ENCODE measurements at regions not wholly inside any gene's neighbourhood (a gene's known extent, or its start where the extent isn't known, plus 50 kb on each side); places are given as distances from the start of the nearest gene placed in this dataset.

DNA sequence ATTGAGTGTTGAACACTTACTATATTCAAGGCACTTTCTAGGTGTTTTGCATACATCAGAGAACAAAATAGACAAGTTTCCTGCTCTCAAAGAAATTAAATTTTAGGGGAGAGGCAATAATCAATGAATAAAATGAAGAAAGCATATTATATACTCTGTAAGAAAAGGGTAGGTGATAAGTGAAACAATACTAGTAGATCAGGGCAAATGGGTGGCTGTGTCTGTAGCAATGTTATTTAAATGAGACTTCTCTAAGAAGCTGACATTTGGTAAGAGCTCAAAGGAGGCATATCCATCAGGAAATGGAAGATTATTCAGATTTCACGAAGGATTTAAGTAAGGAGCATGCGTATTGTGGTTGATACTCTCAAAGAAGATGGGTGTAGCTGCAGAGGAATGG, 1291.6 kb downstream of the NSUN3 start:
- Histone ChIP-seq H3K36me3 (ENCODE audit: control insufficient read depth in 4 of 4, insufficient read depth in 4 of 4, low read length in 4 of 4) (no peaks in the 10 kb centered on the region), H3K27me3 (ENCODE audit: control insufficient read depth in 3 of 3, insufficient read depth in 3 of 3, low read length in 2 of 3) (no peaks in the 10 kb centered on the region), H3K4me1 (ENCODE audit: control insufficient read depth in 5 of 5, insufficient read depth in 5 of 5, low read length in 5 of 5) (peaks cover 0 to 3% (median 0%) of the 10 kb centered on the region in 5 donors), H3K9ac (ENCODE audit: insufficient read depth in 1 of 2, low read length in 2 of 2) (no peak overlapping the region), H3K9me3 (ENCODE audit: control insufficient read depth in 4 of 4, insufficient read depth in 3 of 4, low read length in 3 of 4) (peaks cover 0 to 2% (median 0%) of the 10 kb centered on the region in 4 donors), H3K4me3 (no peak overlapping the region), H3K27ac (ENCODE audit: low read depth in 1 of 2, low read length in 1 of 2) (no peak overlapping the region)
- 71 to 80% methylated on average over 2 of the region's 2 CpGs for WGBS, 2 donors
- ATAC-seq (ENCODE audit: insufficient read depth, low FRiP score) (no peak), DNase-seq (no peak)
- TF ChIP-seq, protein P1, sequence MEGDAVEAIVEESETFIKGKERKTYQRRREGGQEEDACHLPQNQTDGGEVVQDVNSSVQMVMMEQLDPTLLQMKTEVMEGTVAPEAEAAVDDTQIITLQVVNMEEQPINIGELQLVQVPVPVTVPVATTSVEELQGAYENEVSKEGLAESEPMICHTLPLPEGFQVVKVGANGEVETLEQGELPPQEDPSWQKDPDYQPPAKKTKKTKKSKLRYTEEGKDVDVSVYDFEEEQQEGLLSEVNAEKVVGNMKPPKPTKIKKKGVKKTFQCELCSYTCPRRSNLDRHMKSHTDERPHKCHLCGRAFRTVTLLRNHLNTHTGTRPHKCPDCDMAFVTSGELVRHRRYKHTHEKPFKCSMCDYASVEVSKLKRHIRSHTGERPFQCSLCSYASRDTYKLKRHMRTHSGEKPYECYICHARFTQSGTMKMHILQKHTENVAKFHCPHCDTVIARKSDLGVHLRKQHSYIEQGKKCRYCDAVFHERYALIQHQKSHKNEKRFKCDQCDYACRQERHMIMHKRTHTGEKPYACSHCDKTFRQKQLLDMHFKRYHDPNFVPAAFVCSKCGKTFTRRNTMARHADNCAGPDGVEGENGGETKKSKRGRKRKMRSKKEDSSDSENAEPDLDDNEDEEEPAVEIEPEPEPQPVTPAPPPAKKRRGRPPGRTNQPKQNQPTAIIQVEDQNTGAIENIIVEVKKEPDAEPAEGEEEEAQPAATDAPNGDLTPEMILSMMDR (IDR thresholded peaks at IDR 0.05; ENCODE audit: control extremely low read depth, extremely low read depth) = no peak

DNA sequence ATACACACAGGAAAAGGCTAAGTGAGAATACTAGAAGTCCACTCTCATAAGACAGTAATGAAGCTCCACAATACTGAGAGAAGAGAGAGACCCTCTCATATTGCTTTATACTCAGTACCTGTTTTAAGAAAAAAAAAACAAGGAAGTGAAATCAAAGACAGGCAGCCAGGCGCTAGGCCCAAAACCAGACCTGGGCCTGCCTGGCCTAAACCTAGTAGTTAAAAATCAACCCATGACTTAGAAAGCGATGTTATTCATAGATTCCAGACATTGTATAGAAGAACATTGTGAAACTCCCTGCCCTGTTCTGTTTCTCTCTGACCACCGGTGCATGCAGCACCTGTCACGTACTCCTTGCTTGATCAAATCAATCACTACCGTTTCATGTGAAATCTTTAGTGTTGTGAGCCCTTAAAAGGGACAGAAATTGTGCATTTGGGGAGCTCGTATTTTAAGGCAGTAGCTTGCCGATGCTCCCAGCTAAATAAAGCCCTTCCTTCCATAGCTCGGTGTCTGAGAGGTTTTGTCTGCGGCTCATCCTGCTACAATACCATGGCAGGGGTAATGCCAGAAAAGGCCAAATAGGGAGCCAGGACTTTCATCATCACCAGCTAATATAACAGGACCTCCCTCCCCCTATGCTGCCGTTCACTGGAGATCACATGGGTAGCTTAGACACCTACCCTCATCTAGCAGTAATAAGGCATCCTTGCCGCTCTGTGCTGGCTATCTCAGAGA, 1294.1 kb downstream of the NSUN3 start:
- Histone ChIP-seq H3K9ac (ENCODE audit: insufficient read depth in 1 of 2, low read length in 2 of 2) (no peak overlapping the region), H3K4me3 (no peak overlapping the region), H3K36me3 (ENCODE audit: control insufficient read depth in 4 of 4, insufficient read depth in 4 of 4, low read length in 4 of 4) (no peaks in the 10 kb centered on the region), H3K27ac (ENCODE audit: low read depth in 1 of 2, low read length in 1 of 2) (no peak overlapping the region), H3K4me1 (ENCODE audit: control insufficient read depth in 5 of 5, insufficient read depth in 5 of 5, low read length in 5 of 5) (no peaks in the 10 kb centered on the region), H3K9me3 (ENCODE audit: control insufficient read depth in 4 of 4, insufficient read depth in 3 of 4, low read length in 3 of 4) (no peaks in the 10 kb centered on the region), H3K27me3 (ENCODE audit: control insufficient read depth in 3 of 3, insufficient read depth in 3 of 3, low read length in 2 of 3) (no peaks in the 10 kb centered on the region)
- TF ChIP-seq, protein P1 (IDR thresholded peaks at IDR 0.05; ENCODE audit: control extremely low read depth, extremely low read depth) = no peak
- WGBS, 2 donors = 89 to 92% methylated on average over 11 of the region's 11 CpGs
- DNase-seq (no peak), ATAC-seq (ENCODE audit: insufficient read depth, low FRiP score) (no peak)

DNA sequence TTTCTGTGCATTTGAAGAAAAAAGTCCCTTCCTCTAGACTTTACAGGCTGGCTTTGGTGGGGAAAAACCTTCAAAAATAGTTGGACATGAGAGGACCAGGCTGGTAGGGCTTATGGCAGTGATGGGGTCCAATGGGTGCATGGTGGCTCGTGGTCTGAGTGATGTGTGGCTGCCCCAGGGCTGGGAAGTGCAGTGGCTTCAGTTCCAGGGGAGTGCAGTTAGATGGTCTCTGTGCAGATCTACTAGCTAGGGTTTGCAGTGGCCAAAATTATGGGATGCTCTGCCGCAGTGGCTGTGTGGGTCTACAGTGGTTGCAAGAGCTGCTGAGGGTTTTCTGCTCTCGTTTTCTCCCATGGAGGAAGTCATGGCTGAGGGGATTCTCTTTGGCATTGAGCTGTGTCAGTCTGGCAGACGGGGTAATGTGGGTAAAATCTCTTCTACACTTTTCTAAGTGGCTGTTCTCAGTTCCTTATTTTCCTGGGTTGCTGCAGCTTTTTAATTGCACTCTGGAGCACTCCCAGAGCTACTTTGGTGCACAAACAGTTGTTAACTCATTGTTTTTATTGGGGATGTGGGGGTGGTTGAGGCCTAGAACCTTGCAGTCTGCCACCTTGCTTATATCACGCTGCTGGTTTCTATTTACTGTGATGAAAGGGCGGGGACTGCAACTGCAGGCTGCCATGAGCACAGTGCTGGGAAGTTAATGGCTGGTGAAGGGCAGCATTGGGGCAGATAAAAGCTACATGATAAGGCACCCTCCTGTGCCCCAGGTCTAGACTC, 1324.6 kb downstream of the NSUN3 start:
- DNase-seq (no peak), ATAC-seq (ENCODE audit: insufficient read depth, low FRiP score) (no peak)
- 76 to 83% methylated on average over 6 of the region's 6 CpGs for whole genome bisulfite sequencing, 2 donors

More for the DNA sequence above, 1324.6 kb downstream of the NSUN3 start:
- Histone ChIP-seq H3K27me3 (ENCODE audit: control insufficient read depth in 3 of 3, insufficient read depth in 3 of 3, low read length in 2 of 3) (no peaks in the 10 kb centered on the region), H3K36me3 (ENCODE audit: control insufficient read depth in 4 of 4, insufficient read depth in 4 of 4, low read length in 4 of 4) (no peaks in the 10 kb centered on the region), H3K9ac (ENCODE audit: insufficient read depth in 1 of 2, low read length in 2 of 2) (no peak overlapping the region), H3K4me3 (no peak overlapping the region), H3K9me3 (ENCODE audit: control insufficient read depth in 4 of 4, insufficient read depth in 3 of 4, low read length in 3 of 4) (no peaks in the 10 kb centered on the region), H3K4me1 (ENCODE audit: control insufficient read depth in 5 of 5, insufficient read depth in 5 of 5, low read length in 5 of 5) (no peaks in the 10 kb centered on the region), H3K27ac (ENCODE audit: low read depth in 1 of 2, low read length in 1 of 2) (no peak overlapping the region)
- TF ChIP-seq, protein P1 (IDR thresholded peaks at IDR 0.05; ENCODE audit: control extremely low read depth, extremely low read depth) = no peak
